Suprapubic skin (tissue), 4 donors: ENCODE measurements at regions not wholly inside any gene's neighbourhood (a gene's known extent, or its start where the extent isn't known, plus 50 kb on each side); places are given as distances from the start of the nearest gene placed in this dataset.

Source experiments
- EP300 ChIP-seq: sonication (generic); formaldehyde crosslinking; IDR thresholded peaks from one replicate; pipeline ENCODE4 v1.6.1; 2017; ENCODE audit warnings: antibody characterized with exemption
- POLR2A ChIP-seq, 2 donors: fragments of 450-650 bp; IDR thresholded peaks; one replicate each; pipeline ENCODE4 v1.6.1; 2017; ENCODE audit warnings: antibody characterized with exemption in 2 of 2, mild to moderate bottlenecking in 2 of 2, moderate library complexity in 2 of 2
- POLR2AphosphoS5 ChIP-seq, 3 donors: sonication (generic); formaldehyde crosslinking; IDR thresholded peaks; one replicate each; pipeline ENCODE4 v1.6.1; 2017; ENCODE audit warnings: antibody characterized with exemption in 3 of 3
- TF ChIP-seq, protein P1 (sequence below), 2 donors: fragments of 200-600 bp in 1 of 2; fragments of 450-650 bp in 1 of 2; sonication (generic) in 1 of 2; IDR thresholded peaks; one replicate each; pipeline ENCODE4 v1.5.1; 2016 to 2019; ENCODE audit warnings: antibody characterized with exemption in 2 of 2, mild to moderate bottlenecking in 1 of 2, moderate library complexity in 1 of 2

DNA sequence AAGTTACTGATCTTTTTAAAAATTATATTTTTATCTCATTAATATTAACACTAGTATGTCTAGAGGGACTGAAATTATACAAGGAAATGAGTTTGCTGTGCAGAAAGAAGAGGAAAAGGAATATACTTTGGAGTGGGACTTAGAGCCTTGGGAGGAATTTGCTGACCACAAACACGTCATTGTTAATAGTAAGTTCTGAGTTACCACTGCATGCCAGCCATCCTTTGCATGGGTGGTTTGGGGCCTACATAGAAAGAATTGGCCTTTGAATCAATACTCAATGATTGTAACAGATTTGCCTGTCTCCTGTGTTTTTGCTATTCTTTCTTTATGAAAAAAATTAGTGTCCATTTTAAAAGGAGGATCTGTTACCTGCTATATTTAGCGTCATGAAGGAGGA is 232.6 kb upstream of the TNC start:
- TF ChIP-seq, protein P1, sequence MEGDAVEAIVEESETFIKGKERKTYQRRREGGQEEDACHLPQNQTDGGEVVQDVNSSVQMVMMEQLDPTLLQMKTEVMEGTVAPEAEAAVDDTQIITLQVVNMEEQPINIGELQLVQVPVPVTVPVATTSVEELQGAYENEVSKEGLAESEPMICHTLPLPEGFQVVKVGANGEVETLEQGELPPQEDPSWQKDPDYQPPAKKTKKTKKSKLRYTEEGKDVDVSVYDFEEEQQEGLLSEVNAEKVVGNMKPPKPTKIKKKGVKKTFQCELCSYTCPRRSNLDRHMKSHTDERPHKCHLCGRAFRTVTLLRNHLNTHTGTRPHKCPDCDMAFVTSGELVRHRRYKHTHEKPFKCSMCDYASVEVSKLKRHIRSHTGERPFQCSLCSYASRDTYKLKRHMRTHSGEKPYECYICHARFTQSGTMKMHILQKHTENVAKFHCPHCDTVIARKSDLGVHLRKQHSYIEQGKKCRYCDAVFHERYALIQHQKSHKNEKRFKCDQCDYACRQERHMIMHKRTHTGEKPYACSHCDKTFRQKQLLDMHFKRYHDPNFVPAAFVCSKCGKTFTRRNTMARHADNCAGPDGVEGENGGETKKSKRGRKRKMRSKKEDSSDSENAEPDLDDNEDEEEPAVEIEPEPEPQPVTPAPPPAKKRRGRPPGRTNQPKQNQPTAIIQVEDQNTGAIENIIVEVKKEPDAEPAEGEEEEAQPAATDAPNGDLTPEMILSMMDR (IDR thresholded peaks at IDR 0.05), result no peak
- TF ChIP-seq POLR2AphosphoS5 (IDR thresholded peaks at IDR 0.05), result no peak
- no peak for TF ChIP-seq EP300
- no peak for TF ChIP-seq POLR2A (IDR thresholded peaks at IDR 0.05)
